Parathyroid adenoma (tissue), 2 donors: ENCODE measurements at regions not wholly inside any gene's neighbourhood (a gene's known extent, or its start where the extent isn't known, plus 50 kb on each side); places are given as distances from the start of the nearest gene placed in this dataset.

Experiments
- H2AFZ ChIP-seq: fragments of 300-600 bp; sonication (generic); one replicate; pipeline ENCODE4 v1.7.0; 2017; ENCODE audit warnings: antibody characterized with exemption, mild to moderate bottlenecking
- H3K27ac ChIP-seq: fragments of 300-600 bp; sonication (generic); one replicate; pipeline ENCODE4 v1.7.0; 2017
- H3K27me3 ChIP-seq: fragments of 300-600 bp; sonication (generic); one replicate; pipeline ENCODE4 v1.7.0; 2017; ENCODE audit warnings: low read length; ENCODE audit not compliant: control insufficient read depth, insufficient read depth
- H3K36me3 ChIP-seq: fragments of 300-600 bp; sonication (generic); one replicate; pipeline ENCODE4 v1.7.0; 2017; ENCODE audit warnings: low read length; ENCODE audit not compliant: control insufficient read depth, insufficient read depth
- H3K4me1 ChIP-seq: fragments of 300-600 bp; sonication (generic); one replicate; pipeline ENCODE4 v1.7.0; 2017; ENCODE audit warnings: control low read depth
- H3K4me2 ChIP-seq: fragments of 300-600 bp; sonication (generic); one replicate; pipeline ENCODE4 v1.7.0; 2017; ENCODE audit warnings: low read length
- H3K4me3 ChIP-seq: fragments of 300-600 bp; sonication (generic); one replicate; pipeline ENCODE4 v1.7.0; 2017; ENCODE audit warnings: low read depth, low read length
- H3K79me2 ChIP-seq: fragments of 300-600 bp; sonication (generic); one replicate; pipeline ENCODE4 v1.7.0; 2017; ENCODE audit warnings: control low read depth
- H3K9ac ChIP-seq: fragments of 300-600 bp; sonication (generic); one replicate; pipeline ENCODE4 v1.7.0; 2017; ENCODE audit warnings: mild to moderate bottlenecking
- H3K9me3 ChIP-seq: fragments of 300-600 bp; sonication (generic); one replicate; pipeline ENCODE4 v1.7.0; 2017; ENCODE audit warnings: low read length; ENCODE audit not compliant: control insufficient read depth
- CTCF ChIP-seq: fragments of 300-600 bp; sonication (generic); IDR thresholded peaks from one replicate; pipeline ENCODE4 v1.7.0; 2017; ENCODE audit warnings: antibody characterized with exemption, mild to moderate bottlenecking
- donor health status: primary hyperparathyroidism.

- Histone ChIP-seq H2AFZ (no peak overlapping the region), H3K4me3 (no peak overlapping the region), H3K4me1 (no peaks in the 10 kb centered on the region), H3K27ac (no peak overlapping the region), H3K79me2 (no peaks in the 10 kb centered on the region), H3K9ac (no peak overlapping the region), H3K9me3 (no peaks in the 10 kb centered on the region), H3K27me3 (no peaks in the 10 kb centered on the region), H3K36me3 (no peaks in the 10 kb centered on the region), H3K4me2 (no peak overlapping the region)
- TF ChIP-seq CTCF: no peak
Observed at GRCh38 chr2:182477774-182478173, 50.9 kb upstream of the PDE1A start.

- Histone ChIP-seq H3K9ac (no peak overlapping the region), H3K9me3 (no peaks in the 10 kb centered on the region), H3K27me3 (no peaks in the 10 kb centered on the region), H3K4me2 (no peak overlapping the region), H3K36me3 (no peaks in the 10 kb centered on the region), H3K4me3 (no peak overlapping the region), H3K4me1 (no peaks in the 10 kb centered on the region), H3K79me2 (no peaks in the 10 kb centered on the region), H2AFZ (no peak overlapping the region), H3K27ac (no peak overlapping the region)
- no peak for TF ChIP-seq CTCF
Observed at GRCh38 chr2:182481676-182482075, 54.8 kb upstream of the PDE1A start.

- Histone ChIP-seq H3K27ac (no peak overlapping the region), H3K27me3 (no peaks in the 10 kb centered on the region), H3K9ac (no peak overlapping the region), H3K36me3 (no peaks in the 10 kb centered on the region), H3K9me3 (no peaks in the 10 kb centered on the region), H3K4me1 (no peaks in the 10 kb centered on the region), H3K4me2 (no peak overlapping the region), H3K4me3 (no peak overlapping the region), H3K79me2 (no peaks in the 10 kb centered on the region), H2AFZ (no peak overlapping the region)
- no peak for TF ChIP-seq CTCF
Observed at GRCh38 chr2:182482511-182482910, 55.7 kb upstream of the PDE1A start.

GRCh38 chr2:182496596-182496995, 69.8 kb upstream of the PDE1A start:
- H3K27ac ChIP-seq: no peak overlapping the region
- H3K36me3 ChIP-seq: no peaks in the 10 kb centered on the region
- no peak for TF ChIP-seq CTCF
- no peaks in the 10 kb centered on the region for H3K79me2 ChIP-seq
- no peak overlapping the region for H3K4me2 ChIP-seq
- no peaks in the 10 kb centered on the region for H3K27me3 ChIP-seq
- H3K9me3 ChIP-seq: no peaks in the 10 kb centered on the region
- H3K4me1 ChIP-seq: no peaks in the 10 kb centered on the region
- no peak overlapping the region for H3K9ac ChIP-seq
- no peak overlapping the region for H3K4me3 ChIP-seq
- H2AFZ ChIP-seq: no peak overlapping the region

- no peaks in the 10 kb centered on the region for H3K27me3 ChIP-seq
- no peak overlapping the region for H2AFZ ChIP-seq
- H3K9ac ChIP-seq: no peak overlapping the region
- H3K79me2 ChIP-seq: no peaks in the 10 kb centered on the region
- no peak overlapping the region for H3K27ac ChIP-seq
- H3K4me2 ChIP-seq: no peak overlapping the region
- H3K4me3 ChIP-seq: no peak overlapping the region
- TF ChIP-seq CTCF: no peak
- no peaks in the 10 kb centered on the region for H3K4me1 ChIP-seq
- no peaks in the 10 kb centered on the region for H3K36me3 ChIP-seq
- no peaks in the 10 kb centered on the region for H3K9me3 ChIP-seq
Observed at GRCh38 chr2:182499706-182500470, 73.1 kb upstream of the PDE1A start.
